ENCODE measurements at regions not wholly inside any gene's neighbourhood (a gene's known extent, or its start where the extent isn't known, plus 50 kb on each side); places are given as distances from the start of the nearest gene placed in this dataset.

DNA sequence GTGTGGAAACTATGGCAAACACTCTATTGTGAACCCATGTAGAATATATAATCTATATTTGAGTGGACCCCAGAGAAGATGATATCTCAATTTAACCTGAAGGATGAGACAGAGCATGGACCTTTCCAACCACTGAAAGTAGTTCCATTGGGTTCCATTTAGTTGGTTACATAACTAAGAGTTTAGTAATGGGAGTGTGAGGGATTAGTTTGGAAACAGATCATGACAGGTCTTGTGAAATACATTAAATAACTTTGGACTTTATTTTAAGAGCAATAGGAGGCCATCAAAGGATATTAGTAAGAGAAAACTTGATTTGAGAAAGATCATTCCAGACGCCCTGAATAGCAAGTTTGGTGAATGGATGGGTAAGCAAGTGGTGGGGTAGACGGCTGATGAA lies 487.2 kb upstream of the ROBO2 start (continued):
- TF ChIP-seq KDM1A (IDR thresholded peaks at IDR 0.05; ENCODE audit: borderline replicate concordance, low read length) (no peak), SIRT6 (IDR thresholded peaks at IDR 0.05; ENCODE audit: low read length) (no peak), RXRA (IDR thresholded peaks at IDR 0.05; ENCODE audit: insufficient read depth, low read depth, low read length) (no peak), SP4 (IDR thresholded peaks at IDR 0.05; ENCODE audit: low read length) (no peak), EP300 (IDR thresholded peaks at IDR 0.05; ENCODE audit: borderline replicate concordance in 1 of 2, low read depth in 2 of 2, low read length in 2 of 2) (no peak)
- TF ChIP-seq, protein P1, sequence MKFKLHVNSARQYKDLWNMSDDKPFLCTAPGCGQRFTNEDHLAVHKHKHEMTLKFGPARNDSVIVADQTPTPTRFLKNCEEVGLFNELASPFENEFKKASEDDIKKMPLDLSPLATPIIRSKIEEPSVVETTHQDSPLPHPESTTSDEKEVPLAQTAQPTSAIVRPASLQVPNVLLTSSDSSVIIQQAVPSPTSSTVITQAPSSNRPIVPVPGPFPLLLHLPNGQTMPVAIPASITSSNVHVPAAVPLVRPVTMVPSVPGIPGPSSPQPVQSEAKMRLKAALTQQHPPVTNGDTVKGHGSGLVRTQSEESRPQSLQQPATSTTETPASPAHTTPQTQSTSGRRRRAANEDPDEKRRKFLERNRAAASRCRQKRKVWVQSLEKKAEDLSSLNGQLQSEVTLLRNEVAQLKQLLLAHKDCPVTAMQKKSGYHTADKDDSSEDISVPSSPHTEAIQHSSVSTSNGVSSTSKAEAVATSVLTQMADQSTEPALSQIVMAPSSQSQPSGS (IDR thresholded peaks at IDR 0.05; ENCODE audit: low read length) = no peak
- TF ChIP-seq, protein P2, sequence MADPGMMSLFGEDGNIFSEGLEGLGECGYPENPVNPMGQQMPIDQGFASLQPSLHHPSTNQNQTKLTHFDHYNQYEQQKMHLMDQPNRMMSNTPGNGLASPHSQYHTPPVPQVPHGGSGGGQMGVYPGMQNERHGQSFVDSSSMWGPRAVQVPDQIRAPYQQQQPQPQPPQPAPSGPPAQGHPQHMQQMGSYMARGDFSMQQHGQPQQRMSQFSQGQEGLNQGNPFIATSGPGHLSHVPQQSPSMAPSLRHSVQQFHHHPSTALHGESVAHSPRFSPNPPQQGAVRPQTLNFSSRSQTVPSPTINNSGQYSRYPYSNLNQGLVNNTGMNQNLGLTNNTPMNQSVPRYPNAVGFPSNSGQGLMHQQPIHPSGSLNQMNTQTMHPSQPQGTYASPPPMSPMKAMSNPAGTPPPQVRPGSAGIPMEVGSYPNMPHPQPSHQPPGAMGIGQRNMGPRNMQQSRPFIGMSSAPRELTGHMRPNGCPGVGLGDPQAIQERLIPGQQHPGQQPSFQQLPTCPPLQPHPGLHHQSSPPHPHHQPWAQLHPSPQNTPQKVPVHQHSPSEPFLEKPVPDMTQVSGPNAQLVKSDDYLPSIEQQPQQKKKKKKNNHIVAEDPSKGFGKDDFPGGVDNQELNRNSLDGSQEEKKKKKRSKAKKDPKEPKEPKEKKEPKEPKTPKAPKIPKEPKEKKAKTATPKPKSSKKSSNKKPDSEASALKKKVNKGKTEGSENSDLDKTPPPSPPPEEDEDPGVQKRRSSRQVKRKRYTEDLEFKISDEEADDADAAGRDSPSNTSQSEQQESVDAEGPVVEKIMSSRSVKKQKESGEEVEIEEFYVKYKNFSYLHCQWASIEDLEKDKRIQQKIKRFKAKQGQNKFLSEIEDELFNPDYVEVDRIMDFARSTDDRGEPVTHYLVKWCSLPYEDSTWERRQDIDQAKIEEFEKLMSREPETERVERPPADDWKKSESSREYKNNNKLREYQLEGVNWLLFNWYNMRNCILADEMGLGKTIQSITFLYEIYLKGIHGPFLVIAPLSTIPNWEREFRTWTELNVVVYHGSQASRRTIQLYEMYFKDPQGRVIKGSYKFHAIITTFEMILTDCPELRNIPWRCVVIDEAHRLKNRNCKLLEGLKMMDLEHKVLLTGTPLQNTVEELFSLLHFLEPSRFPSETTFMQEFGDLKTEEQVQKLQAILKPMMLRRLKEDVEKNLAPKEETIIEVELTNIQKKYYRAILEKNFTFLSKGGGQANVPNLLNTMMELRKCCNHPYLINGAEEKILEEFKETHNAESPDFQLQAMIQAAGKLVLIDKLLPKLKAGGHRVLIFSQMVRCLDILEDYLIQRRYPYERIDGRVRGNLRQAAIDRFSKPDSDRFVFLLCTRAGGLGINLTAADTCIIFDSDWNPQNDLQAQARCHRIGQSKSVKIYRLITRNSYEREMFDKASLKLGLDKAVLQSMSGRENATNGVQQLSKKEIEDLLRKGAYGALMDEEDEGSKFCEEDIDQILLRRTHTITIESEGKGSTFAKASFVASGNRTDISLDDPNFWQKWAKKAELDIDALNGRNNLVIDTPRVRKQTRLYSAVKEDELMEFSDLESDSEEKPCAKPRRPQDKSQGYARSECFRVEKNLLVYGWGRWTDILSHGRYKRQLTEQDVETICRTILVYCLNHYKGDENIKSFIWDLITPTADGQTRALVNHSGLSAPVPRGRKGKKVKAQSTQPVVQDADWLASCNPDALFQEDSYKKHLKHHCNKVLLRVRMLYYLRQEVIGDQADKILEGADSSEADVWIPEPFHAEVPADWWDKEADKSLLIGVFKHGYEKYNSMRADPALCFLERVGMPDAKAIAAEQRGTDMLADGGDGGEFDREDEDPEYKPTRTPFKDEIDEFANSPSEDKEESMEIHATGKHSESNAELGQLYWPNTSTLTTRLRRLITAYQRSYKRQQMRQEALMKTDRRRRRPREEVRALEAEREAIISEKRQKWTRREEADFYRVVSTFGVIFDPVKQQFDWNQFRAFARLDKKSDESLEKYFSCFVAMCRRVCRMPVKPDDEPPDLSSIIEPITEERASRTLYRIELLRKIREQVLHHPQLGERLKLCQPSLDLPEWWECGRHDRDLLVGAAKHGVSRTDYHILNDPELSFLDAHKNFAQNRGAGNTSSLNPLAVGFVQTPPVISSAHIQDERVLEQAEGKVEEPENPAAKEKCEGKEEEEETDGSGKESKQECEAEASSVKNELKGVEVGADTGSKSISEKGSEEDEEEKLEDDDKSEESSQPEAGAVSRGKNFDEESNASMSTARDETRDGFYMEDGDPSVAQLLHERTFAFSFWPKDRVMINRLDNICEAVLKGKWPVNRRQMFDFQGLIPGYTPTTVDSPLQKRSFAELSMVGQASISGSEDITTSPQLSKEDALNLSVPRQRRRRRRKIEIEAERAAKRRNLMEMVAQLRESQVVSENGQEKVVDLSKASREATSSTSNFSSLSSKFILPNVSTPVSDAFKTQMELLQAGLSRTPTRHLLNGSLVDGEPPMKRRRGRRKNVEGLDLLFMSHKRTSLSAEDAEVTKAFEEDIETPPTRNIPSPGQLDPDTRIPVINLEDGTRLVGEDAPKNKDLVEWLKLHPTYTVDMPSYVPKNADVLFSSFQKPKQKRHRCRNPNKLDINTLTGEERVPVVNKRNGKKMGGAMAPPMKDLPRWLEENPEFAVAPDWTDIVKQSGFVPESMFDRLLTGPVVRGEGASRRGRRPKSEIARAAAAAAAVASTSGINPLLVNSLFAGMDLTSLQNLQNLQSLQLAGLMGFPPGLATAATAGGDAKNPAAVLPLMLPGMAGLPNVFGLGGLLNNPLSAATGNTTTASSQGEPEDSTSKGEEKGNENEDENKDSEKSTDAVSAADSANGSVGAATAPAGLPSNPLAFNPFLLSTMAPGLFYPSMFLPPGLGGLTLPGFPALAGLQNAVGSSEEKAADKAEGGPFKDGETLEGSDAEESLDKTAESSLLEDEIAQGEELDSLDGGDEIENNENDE (IDR thresholded peaks at IDR 0.05; ENCODE audit: insufficient replicate concordance, low read length) = no peak

Data from H1 (cell line).